SK-N-SH treated with all-trans-retinoic acid at 6 μM for 48 hours (cell line): ENCODE measurements at regions not wholly inside any gene's neighbourhood (a gene's known extent, or its start where the extent isn't known, plus 50 kb on each side); places are given as distances from the start of the nearest gene placed in this dataset.

Experiments
- ISL1 ChIP-seq: fragments of 250-450 bp; sonication (Bioruptor Pico); IDR thresholded peaks from 2 replicates; pipeline ENCODE4 v2.1.2; 2022; ENCODE audit warnings: mild to moderate bottlenecking, moderate library complexity
- PATZ1 ChIP-seq: fragments of 250-450 bp; sonication (Bioruptor Pico); IDR thresholded peaks from 2 replicates; pipeline ENCODE4 v1.8.0; 2020; ENCODE audit warnings: mild to moderate bottlenecking, moderate library complexity, borderline replicate concordance

GRCh38 chr12:30106204-30106965, 322.6 kb upstream of the TMTC1 start:
- TF ChIP-seq PATZ1 (CRISPR knock-in tag) (no peak), ISL1 (no peak)
